ENCODE measurements at regions not wholly inside any gene's neighbourhood (a gene's known extent, or its start where the extent isn't known, plus 50 kb on each side); places are given as distances from the start of the nearest gene placed in this dataset.

DNA sequence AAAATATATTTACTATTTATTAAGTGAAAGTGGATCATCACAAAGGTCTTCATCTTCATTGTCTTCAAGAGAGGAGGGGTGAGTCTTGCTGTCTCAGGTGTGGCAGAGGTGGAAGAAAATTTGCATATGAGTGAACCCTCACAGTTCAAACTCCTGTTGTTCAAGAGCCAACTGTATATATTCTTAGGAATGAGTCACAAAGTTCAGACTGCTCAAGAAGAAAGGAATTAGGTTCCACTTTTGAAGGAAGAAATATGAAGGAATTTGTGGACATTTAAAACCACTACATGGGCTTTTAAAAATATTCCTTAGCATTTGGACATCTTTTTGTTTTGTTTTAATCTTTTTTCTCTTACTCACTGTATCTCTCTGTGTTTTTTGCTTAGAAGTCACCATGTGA, 212.6 kb downstream of the INSIG2 start:
- no peak overlapping the region for H3K4me3 Mint-ChIP-seq (ENCODE audit: low read depth, unreplicated experiment)
- no peak overlapping the region for H3K27ac Mint-ChIP-seq (ENCODE audit: unreplicated experiment)
- CTCF ChIA-PET: no interaction called here
- peaks cover 3% of the 10 kb centered on the region for H3K27me3 Mint-ChIP-seq (ENCODE audit: unreplicated experiment)
- intact Hi-C loops (cut with micrococcal nuclease; ENCODE audit: unreplicated experiment): no loop called here
- TF ChIP-seq CTCF (IDR thresholded peaks at IDR 0.05; ENCODE audit: unreplicated experiment): no peak
- BruUV-seq (replicated peaks): no TSS peak
- H3K4me1 Mint-ChIP-seq (ENCODE audit: low read depth, unreplicated experiment): no peaks in the 10 kb centered on the region
- H3K9me3 Mint-ChIP-seq (ENCODE audit: low read depth, unreplicated experiment): peaks cover 3% of the 10 kb centered on the region
- no peak for DNase-seq
- no peaks in the 10 kb centered on the region for H3K36me3 Mint-ChIP-seq (ENCODE audit: insufficient read depth, unreplicated experiment)

GRCh38 chr2:118296663-118297062, 208.4 kb downstream of the INSIG2 start:
- TF ChIP-seq CTCF (IDR thresholded peaks at IDR 0.05; ENCODE audit: unreplicated experiment): no peak
- intact Hi-C loops (cut with micrococcal nuclease; ENCODE audit: unreplicated experiment): no loop called here
- Mint-ChIP-seq H3K27ac (ENCODE audit: unreplicated experiment) (no peak overlapping the region), H3K9me3 (ENCODE audit: low read depth, unreplicated experiment) (peaks cover 6% of the 10 kb centered on the region), H3K4me3 (ENCODE audit: low read depth, unreplicated experiment) (no peak overlapping the region), H3K36me3 (ENCODE audit: insufficient read depth, unreplicated experiment) (no peaks in the 10 kb centered on the region), H3K4me1 (ENCODE audit: low read depth, unreplicated experiment) (no peaks in the 10 kb centered on the region), H3K27me3 (ENCODE audit: unreplicated experiment) (peaks cover 14% of the 10 kb centered on the region)
- DNase-seq: no peak
- BruUV-seq (replicated peaks): no TSS peak
- CTCF ChIA-PET: no interaction called here

DNA sequence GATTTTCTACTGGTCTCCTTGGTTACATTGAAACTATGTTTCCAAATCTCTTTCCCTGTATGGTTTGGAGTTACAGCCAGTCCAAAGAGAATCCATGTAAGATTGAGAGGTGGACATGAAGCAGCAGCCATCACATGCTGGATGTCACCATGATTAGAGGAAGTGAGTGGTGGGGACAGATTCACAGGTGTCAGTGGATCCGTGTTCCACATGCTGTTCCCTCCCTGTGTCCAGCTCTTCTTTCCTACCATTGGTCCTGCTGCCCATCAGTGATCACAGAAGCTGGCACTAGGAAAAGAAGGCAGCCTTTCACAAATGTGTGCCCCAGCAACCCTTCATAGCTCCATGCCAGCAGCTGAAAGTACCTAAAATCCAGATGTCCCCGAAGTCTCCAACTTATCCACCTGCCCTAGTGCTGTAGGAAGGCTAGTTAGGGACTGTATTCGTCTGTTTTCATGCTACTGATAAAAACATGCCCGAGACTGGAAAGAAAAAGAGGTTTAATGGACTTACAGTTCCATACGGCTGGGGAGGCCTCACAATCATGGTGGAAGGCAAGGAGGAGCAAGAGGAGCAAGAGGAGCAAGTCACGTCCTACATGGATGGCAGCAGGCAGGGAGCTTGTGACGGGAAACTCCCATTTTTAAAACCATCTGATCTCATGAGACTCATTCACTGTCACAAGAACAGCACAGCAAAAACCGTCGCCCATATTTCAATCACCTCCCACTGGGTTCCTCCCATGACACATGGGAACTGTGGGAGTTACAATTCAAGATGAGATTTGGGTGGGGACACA, 207.5 kb downstream of the INSIG2 start:
- TF ChIP-seq CTCF (IDR thresholded peaks at IDR 0.05; ENCODE audit: unreplicated experiment): no peak
- Mint-ChIP-seq H3K36me3 (ENCODE audit: insufficient read depth, unreplicated experiment) (no peaks in the 10 kb centered on the region), H3K27me3 (ENCODE audit: unreplicated experiment) (peaks cover 14% of the 10 kb centered on the region), H3K4me1 (ENCODE audit: low read depth, unreplicated experiment) (no peaks in the 10 kb centered on the region), H3K9me3 (ENCODE audit: low read depth, unreplicated experiment) (peaks cover 6% of the 10 kb centered on the region), H3K27ac (ENCODE audit: unreplicated experiment) (no peak overlapping the region), H3K4me3 (ENCODE audit: low read depth, unreplicated experiment) (no peak overlapping the region)
- intact Hi-C loops (cut with micrococcal nuclease; ENCODE audit: unreplicated experiment): no loop called here
- CTCF ChIA-PET: no interaction called here
- DNase-seq: no peak
- no TSS peak for BruUV-seq (replicated peaks)

DNA sequence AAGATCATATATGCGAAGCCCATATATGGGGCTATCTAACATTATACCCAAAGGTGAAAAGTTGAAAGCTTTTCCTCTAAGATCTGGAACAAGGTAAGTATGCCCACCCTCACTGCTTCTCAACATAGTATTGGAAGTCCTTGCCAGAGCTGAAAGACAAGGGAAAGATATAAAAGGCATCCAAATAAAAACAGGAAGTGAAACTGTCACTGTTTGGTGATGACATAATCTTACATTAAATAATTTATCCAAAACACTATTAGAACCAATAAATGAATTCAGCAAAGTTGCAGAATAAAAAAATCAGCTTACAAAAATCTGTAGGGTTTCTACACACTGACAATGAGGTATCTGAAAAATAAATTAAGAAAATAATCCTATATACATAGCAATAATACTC, 205.8 kb downstream of the INSIG2 start:
- no peaks in the 10 kb centered on the region for H3K36me3 Mint-ChIP-seq (ENCODE audit: insufficient read depth, unreplicated experiment)
- no peak for DNase-seq
- peaks cover 6% of the 10 kb centered on the region for H3K9me3 Mint-ChIP-seq (ENCODE audit: low read depth, unreplicated experiment)
- peaks cover 14% of the 10 kb centered on the region for H3K27me3 Mint-ChIP-seq (ENCODE audit: unreplicated experiment)
- CTCF ChIA-PET: no interaction called here
- no peaks in the 10 kb centered on the region for H3K4me1 Mint-ChIP-seq (ENCODE audit: low read depth, unreplicated experiment)
- H3K4me3 Mint-ChIP-seq (ENCODE audit: low read depth, unreplicated experiment): no peak overlapping the region
- BruUV-seq (replicated peaks): no TSS peak
- intact Hi-C loops (cut with micrococcal nuclease; ENCODE audit: unreplicated experiment): no loop called here
- H3K27ac Mint-ChIP-seq (ENCODE audit: unreplicated experiment): no peak overlapping the region
- TF ChIP-seq CTCF (IDR thresholded peaks at IDR 0.05; ENCODE audit: unreplicated experiment): no peak
